GF-D8 (cell line): ENCODE measurements at regions not wholly inside any gene's neighbourhood (a gene's known extent, or its start where the extent isn't known, plus 50 kb on each side); places are given as distances from the start of the nearest gene placed in this dataset.

Experiments used
- DNase-seq: peaks from one replicate; lab custom pipeline; 2025; lab: John Stamatoyannopoulos, UW

GRCh38 chr12:105805730-105806399 is 332.9 kb downstream of the NUAK1 start:
- DNase-seq = no peak

- no peak for DNase-seq
Observed at GRCh38 chr12:105806400-105806770, 332.4 kb downstream of the NUAK1 start.

GRCh38 chr12:105812366-105812765 is 326.4 kb downstream of the NUAK1 start:
- no peak for DNase-seq

GRCh38 chr12:105813201-105813600 is 325.6 kb downstream of the NUAK1 start:
- no peak for DNase-seq

GRCh38 chr12:105814283-105814682 is 324.5 kb downstream of the NUAK1 start:
- DNase-seq = no peak

- DNase-seq = no peak
Observed at GRCh38 chr12:105819549-105819948, 319.2 kb downstream of the NUAK1 start.

- DNase-seq = no peak
Observed at GRCh38 chr12:105820429-105821125, 318.2 kb downstream of the NUAK1 start.

GRCh38 chr12:105822131-105823105 is 316.3 kb downstream of the NUAK1 start:
- DNase-seq = no peak

- no peak for DNase-seq
Observed at GRCh38 chr12:105823810-105824209, 314.9 kb downstream of the NUAK1 start.

- no peak for DNase-seq
Observed at GRCh38 chr12:105825141-105825540, 313.6 kb downstream of the NUAK1 start.

- DNase-seq = no peak
Observed at GRCh38 chr12:105831372-105831771, 307.4 kb downstream of the NUAK1 start.

- DNase-seq = no peak
Observed at GRCh38 chr12:105832021-105832420, 306.7 kb downstream of the NUAK1 start.

GRCh38 chr12:105832806-105833205 is 305.9 kb downstream of the NUAK1 start:
- no peak for DNase-seq

- no peak for DNase-seq
Observed at GRCh38 chr12:105834496-105834895, 304.3 kb downstream of the NUAK1 start.

GRCh38 chr12:105835580-105836241 is 303.0 kb downstream of the NUAK1 start:
- peak; percentile 13 for DNase-seq

- no peak for DNase-seq
Observed at GRCh38 chr12:105836242-105836622, 302.5 kb downstream of the NUAK1 start.

GRCh38 chr12:105839629-105840127 is 299.1 kb downstream of the NUAK1 start:
- no peak for DNase-seq

GRCh38 chr12:105840384-105840783 is 298.4 kb downstream of the NUAK1 start:
- DNase-seq = no peak

- DNase-seq = no peak
Observed at GRCh38 chr12:105841840-105842239, 296.9 kb downstream of the NUAK1 start.

- DNase-seq = no peak
Observed at GRCh38 chr12:105843561-105843960, 295.2 kb downstream of the NUAK1 start.

- no peak for DNase-seq
Observed at GRCh38 chr12:105843986-105844760, 294.6 kb downstream of the NUAK1 start.
